HUES48 (cell line): ENCODE measurements at regions not wholly inside any gene's neighbourhood (a gene's known extent, or its start where the extent isn't known, plus 50 kb on each side); places are given as distances from the start of the nearest gene placed in this dataset.

ENCODE experiments used
- H3K27ac ChIP-seq: one replicate; pipeline ENCODE4 v1.7.0; 2013; ENCODE audit warnings: low read depth, low read length, inconsistent platforms
- H3K27me3 ChIP-seq: 2 replicates; pipeline ENCODE4 v1.6.1; 2013; ENCODE audit warnings: mild to moderate bottlenecking, low read length; ENCODE audit not compliant: control insufficient read depth, insufficient read depth
- H3K36me3 ChIP-seq: 2 replicates; pipeline ENCODE4 v1.6.1; 2013; ENCODE audit warnings: low read length; ENCODE audit not compliant: control insufficient read depth, insufficient read depth
- H3K4me1 ChIP-seq: 2 replicates; pipeline ENCODE4 v1.6.1; 2013; ENCODE audit warnings: mild to moderate bottlenecking, low read length; ENCODE audit not compliant: control insufficient read depth, insufficient read depth
- H3K4me3 ChIP-seq: 2 replicates; pipeline ENCODE4 v1.5.1; 2013; ENCODE audit warnings: mild to moderate bottlenecking, low read depth, low read length
- H3K9ac ChIP-seq: 2 replicates; pipeline ENCODE4 v1.6.1; 2013; ENCODE audit warnings: mild to moderate bottlenecking, low read depth, low read length, moderate library complexity
- H3K9me3 ChIP-seq: 2 replicates; pipeline ENCODE4 v1.6.1; 2013; ENCODE audit warnings: low read length; ENCODE audit not compliant: control insufficient read depth, insufficient read depth

GRCh38 chr5:43875741-43876140, 272.8 kb downstream of the NNT start:
- H3K27me3 ChIP-seq = no peaks in the 10 kb centered on the region
- H3K27ac ChIP-seq = no peak overlapping the region
- no peaks in the 10 kb centered on the region for H3K9me3 ChIP-seq

GRCh38 chr5:43874772-43875171, 271.8 kb downstream of the NNT start:
- Histone ChIP-seq H3K36me3 (no peaks in the 10 kb centered on the region), H3K27me3 (no peaks in the 10 kb centered on the region), H3K9ac (no peak overlapping the region), H3K9me3 (no peaks in the 10 kb centered on the region), H3K4me1 (no peaks in the 10 kb centered on the region), H3K4me3 (no peak overlapping the region), H3K27ac (no peak overlapping the region)

More at GRCh38 chr5:43875741-43876140, 272.8 kb downstream of the NNT start:
- H3K9ac ChIP-seq = no peak overlapping the region
- no peaks in the 10 kb centered on the region for H3K4me1 ChIP-seq
- no peaks in the 10 kb centered on the region for H3K36me3 ChIP-seq
- no peak overlapping the region for H3K4me3 ChIP-seq

GRCh38 chr5:43873791-43874190, 270.8 kb downstream of the NNT start:
- no peaks in the 10 kb centered on the region for H3K27me3 ChIP-seq
- H3K36me3 ChIP-seq = no peaks in the 10 kb centered on the region
- H3K27ac ChIP-seq = no peak overlapping the region
- H3K9ac ChIP-seq = no peak overlapping the region
- H3K9me3 ChIP-seq = no peaks in the 10 kb centered on the region
- no peak overlapping the region for H3K4me3 ChIP-seq
- no peaks in the 10 kb centered on the region for H3K4me1 ChIP-seq

GRCh38 chr5:43859309-43859708, 256.3 kb downstream of the NNT start:
- no peak overlapping the region for H3K9ac ChIP-seq
- H3K27ac ChIP-seq = no peak overlapping the region
- peaks cover 17% of the 10 kb centered on the region for H3K4me1 ChIP-seq
- no peaks in the 10 kb centered on the region for H3K27me3 ChIP-seq
- H3K9me3 ChIP-seq = no peaks in the 10 kb centered on the region
- no peak overlapping the region for H3K4me3 ChIP-seq
- H3K36me3 ChIP-seq = no peaks in the 10 kb centered on the region

- peaks cover 17% of the 10 kb centered on the region for H3K4me1 ChIP-seq
- no peak overlapping the region for H3K9ac ChIP-seq
- no peaks in the 10 kb centered on the region for H3K9me3 ChIP-seq
- no peaks in the 10 kb centered on the region for H3K36me3 ChIP-seq
- no peak overlapping the region for H3K4me3 ChIP-seq
- H3K27ac ChIP-seq = peak overlapping the region; percentile 60
- H3K27me3 ChIP-seq = no peaks in the 10 kb centered on the region
These were observed 252.5 kb downstream of the NNT start for GRCh38 chr5:43855452-43855851.

- Histone ChIP-seq H3K36me3 (no peaks in the 10 kb centered on the region), H3K27me3 (no peaks in the 10 kb centered on the region), H3K4me3 (no peak overlapping the region), H3K9ac (no peak overlapping the region), H3K9me3 (no peaks in the 10 kb centered on the region), H3K4me1 (peaks cover 17% of the 10 kb centered on the region), H3K27ac (peak overlapping the region; percentile 70)
These were observed 251.8 kb downstream of the NNT start for GRCh38 chr5:43854697-43855292.

- no peaks in the 10 kb centered on the region for H3K27me3 ChIP-seq
- H3K4me3 ChIP-seq = no peak overlapping the region
These were observed 249.3 kb downstream of the NNT start for GRCh38 chr5:43852279-43852678.

GRCh38 chr5:43851741-43852140, 248.8 kb downstream of the NNT start:
- Histone ChIP-seq H3K9me3 (no peaks in the 10 kb centered on the region), H3K9ac (no peak overlapping the region), H3K27ac (no peak overlapping the region), H3K27me3 (no peaks in the 10 kb centered on the region), H3K4me1 (peaks cover 12% of the 10 kb centered on the region; the same call in 1 of the 2 replicates), H3K36me3 (no peaks in the 10 kb centered on the region), H3K4me3 (no peak overlapping the region)

More at GRCh38 chr5:43852279-43852678, 249.3 kb downstream of the NNT start:
- Histone ChIP-seq H3K27ac (no peak overlapping the region), H3K36me3 (no peaks in the 10 kb centered on the region), H3K4me1 (peaks cover 12% of the 10 kb centered on the region; the same call in 1 of the 2 replicates), H3K9ac (no peak overlapping the region), H3K9me3 (no peaks in the 10 kb centered on the region)

- H3K9ac ChIP-seq = no peak overlapping the region
- no peak overlapping the region for H3K4me3 ChIP-seq
- no peaks in the 10 kb centered on the region for H3K4me1 ChIP-seq
- H3K27ac ChIP-seq = no peak overlapping the region
- no peaks in the 10 kb centered on the region for H3K36me3 ChIP-seq
- H3K27me3 ChIP-seq = no peaks in the 10 kb centered on the region
- H3K9me3 ChIP-seq = no peaks in the 10 kb centered on the region
These were observed 237.6 kb downstream of the NNT start for GRCh38 chr5:43840424-43841125.

- no peak overlapping the region for H3K9ac ChIP-seq
- H3K4me1 ChIP-seq = no peaks in the 10 kb centered on the region
- no peaks in the 10 kb centered on the region for H3K27me3 ChIP-seq
- H3K4me3 ChIP-seq = no peak overlapping the region
- no peaks in the 10 kb centered on the region for H3K9me3 ChIP-seq
- H3K36me3 ChIP-seq = no peaks in the 10 kb centered on the region
- no peak overlapping the region for H3K27ac ChIP-seq
These were observed 236.2 kb downstream of the NNT start for GRCh38 chr5:43839218-43839617.

- Histone ChIP-seq H3K36me3 (no peaks in the 10 kb centered on the region), H3K27me3 (no peaks in the 10 kb centered on the region), H3K27ac (no peak overlapping the region), H3K4me3 (no peak overlapping the region), H3K4me1 (no peaks in the 10 kb centered on the region), H3K9ac (no peak overlapping the region), H3K9me3 (no peaks in the 10 kb centered on the region)
These were observed 235.0 kb downstream of the NNT start for GRCh38 chr5:43837996-43838395.
